OCI-M2 (cell line): ENCODE measurements at regions not wholly inside any gene's neighbourhood (a gene's known extent, or its start where the extent isn't known, plus 50 kb on each side); places are given as distances from the start of the nearest gene placed in this dataset.

ENCODE experiments used
- DNase-seq: peaks from one replicate; lab custom pipeline; 2025; ENCODE audit not compliant: unreplicated experiment; lab: John Stamatoyannopoulos, UW

DNA sequence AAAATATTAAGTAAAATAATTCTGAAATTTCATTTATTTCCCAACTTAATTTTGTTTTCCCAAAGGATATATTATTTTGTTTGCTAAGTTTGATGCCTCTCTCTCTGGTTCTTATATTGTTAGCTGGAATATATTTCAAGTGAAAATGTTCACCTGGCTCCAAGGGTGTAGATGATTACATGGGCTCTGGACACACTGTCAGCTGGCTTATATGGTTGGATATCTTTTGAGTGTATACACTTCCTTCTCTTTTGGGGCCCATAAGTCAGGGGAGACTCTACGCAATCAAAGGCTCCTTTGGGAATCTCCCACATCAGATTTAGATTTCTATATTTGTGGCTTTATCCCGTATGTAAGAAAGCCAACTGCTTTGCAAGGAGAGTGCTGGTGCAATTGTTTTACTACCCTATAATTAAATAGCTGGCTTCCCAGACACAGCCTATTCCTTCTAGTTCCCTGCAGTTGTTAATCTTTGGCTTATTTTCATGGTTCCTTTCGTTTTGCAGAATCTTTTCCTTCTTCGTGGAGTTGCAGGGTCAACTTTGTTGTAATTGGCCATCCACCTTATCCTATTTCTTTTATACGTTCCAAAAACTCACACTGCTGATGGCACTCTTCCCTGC is 225.7 kb downstream of the DPH6 start:
- no peak for DNase-seq

DNA sequence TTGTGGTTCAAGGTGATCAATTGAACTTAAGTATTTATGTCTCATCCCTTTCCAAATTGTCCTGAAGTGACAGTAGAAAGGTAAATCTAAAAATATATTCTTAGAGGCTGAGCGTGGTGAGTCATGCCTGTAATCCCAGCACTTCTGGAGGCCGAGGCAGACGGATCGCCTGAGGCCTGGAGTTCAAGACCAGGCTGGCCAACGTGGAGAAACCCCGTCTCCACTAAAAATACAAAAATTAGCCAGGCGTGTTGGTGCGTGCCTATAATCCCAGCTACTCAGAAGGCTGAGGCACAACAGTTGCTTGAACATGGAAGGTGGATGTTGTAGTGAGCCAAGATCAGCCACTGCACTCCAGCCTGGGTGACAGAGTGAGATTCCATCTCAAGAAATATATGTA is 226.6 kb downstream of the DPH6 start:
- DNase-seq = no peak

DNA sequence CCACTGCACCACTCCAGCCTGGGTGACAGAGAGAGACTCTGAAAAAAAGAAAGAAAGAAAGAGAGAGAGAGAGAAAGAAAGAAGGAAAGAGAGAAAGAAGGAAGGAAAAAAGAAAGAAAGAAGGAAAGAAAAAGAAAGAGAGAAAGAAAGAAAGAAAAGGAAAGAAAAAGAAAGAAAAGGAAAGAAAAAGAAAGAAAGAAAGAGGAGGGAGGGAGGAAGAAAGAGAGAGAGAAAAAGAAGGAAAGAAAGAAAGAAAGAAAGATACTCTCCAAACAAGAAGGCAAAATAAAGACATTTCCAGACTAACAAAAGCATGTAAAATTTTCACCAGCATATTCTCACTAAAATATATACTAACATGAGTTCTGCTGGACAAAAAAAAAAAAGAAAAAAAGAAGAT is 228.7 kb downstream of the DPH6 start:
- no peak for DNase-seq

DNA sequence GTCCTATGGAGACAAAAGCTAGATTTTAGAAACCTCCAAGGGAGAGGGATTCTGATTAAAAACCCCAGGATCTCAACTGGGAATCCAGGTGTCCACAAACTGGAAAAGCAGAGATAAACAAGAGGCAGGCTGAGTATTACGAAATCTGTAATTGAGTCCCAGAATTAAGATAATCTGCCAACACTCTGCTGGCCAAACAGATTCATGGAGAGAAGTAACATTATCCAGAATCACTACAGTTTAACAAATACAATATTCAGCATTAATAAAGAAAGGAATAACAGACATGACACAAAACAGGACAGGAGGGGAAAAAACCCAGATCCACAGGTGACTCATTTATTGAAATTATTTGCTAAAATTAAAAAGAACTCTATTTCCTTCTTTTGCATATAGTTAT is 227.2 kb upstream of the NANOGP8 start:
- DNase-seq = no peak

DNA sequence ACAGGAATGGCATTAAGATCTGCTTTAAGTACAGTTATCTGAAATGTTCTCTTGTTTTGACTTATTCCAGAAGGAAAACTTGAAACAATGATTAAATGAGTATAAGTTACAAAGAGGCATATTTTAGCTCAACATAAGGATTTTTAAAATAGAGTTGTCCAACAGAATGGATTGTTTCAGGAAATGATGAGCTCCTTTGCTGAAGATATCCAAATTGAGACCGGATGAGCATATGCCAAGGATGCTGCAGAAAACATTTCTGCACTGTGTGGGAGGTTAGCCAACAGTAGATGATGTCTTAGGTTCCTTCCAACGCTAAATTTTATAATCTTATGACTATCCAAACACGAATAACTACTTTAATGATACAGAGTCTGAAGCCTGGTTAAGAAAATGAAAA is 226.5 kb upstream of the NANOGP8 start:
- no peak for DNase-seq

DNA sequence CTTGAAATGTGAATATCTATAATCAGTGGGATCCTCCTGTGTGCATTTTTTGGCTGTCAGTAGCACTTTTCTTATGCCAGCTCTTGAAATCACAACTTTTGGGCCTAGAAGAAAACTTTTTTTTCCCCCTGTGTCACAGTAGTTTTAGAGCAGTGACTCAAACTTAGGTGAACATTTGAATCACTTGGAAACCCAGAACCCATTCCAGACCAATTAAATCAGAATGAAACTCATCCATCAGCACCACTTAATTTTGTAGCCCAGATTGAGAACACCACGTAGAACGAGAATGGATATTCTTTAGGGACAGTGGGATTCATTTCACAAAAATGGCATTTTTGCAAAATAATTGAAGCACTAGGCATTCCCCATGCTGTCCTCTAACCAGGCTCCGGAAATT is 224.8 kb upstream of the NANOGP8 start:
- no peak for DNase-seq

DNA sequence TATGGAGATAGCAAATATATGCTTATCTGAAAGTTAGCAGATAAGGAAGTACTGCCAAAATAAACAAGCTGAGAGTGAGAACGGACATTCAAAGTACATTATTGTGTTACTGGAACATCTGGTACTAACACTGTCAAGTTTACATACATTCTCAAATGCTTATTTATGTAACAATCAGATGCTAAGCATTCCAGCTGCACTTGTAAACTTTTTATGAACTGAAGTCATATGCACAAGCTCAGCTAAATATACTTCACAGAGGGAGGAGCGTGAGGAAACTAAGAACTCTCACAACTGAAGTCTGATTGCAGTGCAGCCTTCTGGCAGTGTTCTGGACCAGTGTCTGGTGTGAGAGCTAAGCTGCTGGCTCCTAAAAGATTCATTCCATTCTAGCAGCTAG is 223.7 kb upstream of the NANOGP8 start:
- DNase-seq = no peak

DNA sequence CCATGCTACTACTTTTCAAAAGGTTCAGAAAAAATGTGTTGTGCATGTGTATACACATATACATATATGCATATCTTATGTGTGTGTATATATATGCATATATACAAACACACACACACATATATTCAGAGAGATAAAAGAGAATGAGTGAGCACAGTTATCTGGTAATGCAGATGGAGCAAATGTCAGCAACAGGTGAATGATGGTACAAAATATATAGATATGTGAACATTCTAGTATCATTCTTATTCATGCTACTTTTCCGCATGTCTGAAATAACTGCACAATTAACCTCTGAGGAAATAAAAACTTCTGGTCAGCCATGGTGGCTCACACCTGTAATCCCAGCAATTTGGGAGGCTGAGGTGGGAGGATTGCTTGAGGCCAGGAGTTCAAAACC is 222.6 kb upstream of the NANOGP8 start:
- no peak for DNase-seq

DNA sequence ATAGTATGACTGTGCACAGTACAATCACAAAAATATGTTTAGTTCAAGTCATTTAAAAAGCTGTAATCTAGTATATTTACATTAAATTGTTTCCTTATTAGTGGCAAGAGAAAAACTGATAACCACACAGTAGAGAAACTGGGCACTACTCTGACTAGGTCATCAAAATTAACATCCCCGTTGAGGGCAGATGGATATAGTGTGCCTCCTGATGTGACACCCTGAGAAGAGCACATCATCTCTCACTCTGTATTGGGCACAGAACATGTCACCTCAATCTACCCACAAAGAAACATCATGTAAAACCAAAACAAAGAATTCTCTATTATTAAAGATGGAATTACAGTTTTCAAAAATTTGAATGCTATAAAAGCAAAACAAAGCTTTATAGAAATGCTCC is 221.9 kb upstream of the NANOGP8 start:
- DNase-seq = no peak

DNA sequence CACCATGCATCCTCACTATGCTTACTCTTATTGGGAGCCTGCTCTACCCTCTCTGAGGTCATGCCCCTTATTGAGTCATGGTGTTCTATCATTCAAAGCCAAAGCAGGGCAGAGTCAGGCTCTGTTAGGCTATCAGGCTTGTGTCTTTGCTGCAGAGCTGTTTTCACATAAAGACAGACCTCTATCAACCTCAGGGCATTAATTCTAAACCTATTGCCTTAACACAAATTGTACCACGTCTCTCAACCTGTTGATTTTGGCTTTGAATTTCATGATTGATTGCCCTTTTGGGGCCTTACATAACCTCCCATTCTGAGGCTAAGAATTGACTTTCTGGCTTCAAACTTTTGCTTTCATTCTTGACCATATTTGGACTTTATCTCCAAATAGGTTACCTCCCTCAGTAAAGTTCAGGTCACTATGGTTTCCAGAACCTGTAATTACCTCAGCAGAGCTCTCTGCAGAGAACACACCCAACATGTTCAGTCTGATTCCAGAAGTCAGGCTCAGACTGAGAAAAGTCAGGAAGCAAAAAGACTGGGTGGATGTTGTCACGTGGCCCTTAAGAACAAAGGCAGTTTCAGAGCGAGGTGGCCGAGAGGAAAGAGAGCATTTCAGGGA is 221.4 kb upstream of the NANOGP8 start:
- DNase-seq = no peak

DNA sequence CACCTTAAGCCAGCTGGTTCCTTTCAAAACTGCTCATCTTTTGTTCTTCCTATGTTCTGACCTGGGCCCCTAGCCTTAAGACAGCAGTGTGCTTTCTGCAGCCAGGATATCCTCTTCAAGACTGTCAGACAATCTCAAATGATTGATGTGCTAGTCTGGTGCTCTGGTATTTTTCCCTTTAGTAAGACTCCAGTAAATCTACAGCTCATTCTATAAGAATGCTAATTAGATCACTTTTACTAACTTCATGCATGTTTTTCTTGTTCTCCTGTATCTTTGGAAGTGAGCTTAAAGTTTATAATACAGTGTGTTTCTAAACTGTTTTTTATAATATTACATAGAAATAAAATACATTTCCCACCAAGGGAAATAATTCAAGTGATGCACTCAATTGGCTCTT is 220.9 kb upstream of the NANOGP8 start:
- no peak for DNase-seq

DNA sequence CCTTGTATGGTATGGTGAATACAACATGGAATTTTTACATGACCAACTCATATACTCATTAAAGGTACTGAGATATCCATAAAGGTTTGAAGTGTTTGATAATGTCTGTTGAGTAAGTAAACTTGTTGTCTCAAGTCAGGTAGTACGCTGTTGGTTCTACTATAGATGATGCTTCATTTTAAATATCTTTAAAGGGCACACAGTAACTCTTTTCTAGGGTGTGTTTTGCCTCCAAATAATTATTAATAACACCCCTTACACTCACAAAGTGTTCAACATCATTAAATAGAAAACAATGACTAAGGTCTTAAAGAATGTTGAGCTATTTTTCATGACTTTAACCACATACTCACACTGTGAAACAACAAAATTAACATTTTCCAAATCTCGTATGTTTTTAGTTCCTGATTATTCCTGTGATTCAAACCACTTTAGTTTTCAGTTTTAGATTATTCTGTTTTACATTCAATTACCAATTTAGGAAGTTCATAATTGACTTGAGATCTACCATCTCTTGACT is 220.0 kb upstream of the NANOGP8 start:
- DNase-seq = no peak

DNA sequence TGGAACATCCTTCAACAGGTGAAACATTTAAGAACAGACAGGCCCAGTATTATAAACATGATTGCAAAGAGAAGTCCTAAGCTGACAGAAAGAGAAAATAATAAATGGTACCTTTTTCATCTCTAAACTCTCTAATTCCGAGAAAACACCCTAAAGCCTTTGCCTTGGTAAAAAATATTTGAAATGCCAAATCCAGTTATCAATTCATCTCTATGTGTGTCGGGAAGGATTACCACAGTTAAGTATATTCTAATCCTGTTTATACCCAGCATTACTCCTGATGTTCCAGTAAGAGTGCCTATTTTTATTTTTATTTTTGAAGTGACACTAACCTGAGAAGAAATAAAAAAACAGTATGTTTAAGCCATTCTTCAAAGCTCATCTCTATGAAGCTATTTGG is 219.3 kb upstream of the NANOGP8 start:
- DNase-seq = no peak

DNA sequence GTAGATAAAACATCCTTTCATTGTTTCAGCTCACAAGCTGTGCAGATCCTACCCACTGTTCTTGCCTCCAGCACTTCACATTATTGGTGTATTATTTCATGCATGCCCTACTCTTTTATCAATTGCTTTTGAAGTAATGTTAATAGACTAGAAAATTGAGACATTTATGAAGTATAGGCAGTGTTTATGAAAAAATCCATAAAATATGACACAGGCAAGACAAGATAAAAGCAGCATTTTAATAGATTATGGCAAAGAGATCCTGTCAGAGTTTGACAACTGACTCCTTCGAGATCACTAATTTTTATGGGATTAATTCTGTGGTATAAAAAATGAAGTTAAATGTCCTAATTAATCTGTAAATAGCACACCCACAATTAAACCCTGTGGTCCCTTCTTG is 217.2 kb upstream of the NANOGP8 start:
- DNase-seq = no peak

DNA sequence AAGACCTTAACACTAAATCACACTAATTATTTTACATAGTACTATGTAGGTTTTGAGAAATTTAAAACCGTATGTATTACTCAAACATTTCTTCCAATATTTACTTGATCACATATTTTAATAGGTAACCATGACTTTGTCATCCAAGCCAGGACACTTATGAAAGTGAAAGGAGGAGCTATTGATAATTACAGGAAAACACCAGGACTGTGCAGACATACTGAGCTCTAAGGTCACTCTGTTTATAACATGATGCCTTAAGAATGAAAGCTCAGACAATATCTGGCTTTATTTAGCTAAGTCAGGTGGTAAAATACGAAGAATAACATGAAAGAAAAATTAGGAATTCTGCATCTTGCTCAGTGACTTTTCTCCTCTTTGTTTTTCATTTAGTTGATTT is 216.0 kb upstream of the NANOGP8 start:
- DNase-seq = no peak

DNA sequence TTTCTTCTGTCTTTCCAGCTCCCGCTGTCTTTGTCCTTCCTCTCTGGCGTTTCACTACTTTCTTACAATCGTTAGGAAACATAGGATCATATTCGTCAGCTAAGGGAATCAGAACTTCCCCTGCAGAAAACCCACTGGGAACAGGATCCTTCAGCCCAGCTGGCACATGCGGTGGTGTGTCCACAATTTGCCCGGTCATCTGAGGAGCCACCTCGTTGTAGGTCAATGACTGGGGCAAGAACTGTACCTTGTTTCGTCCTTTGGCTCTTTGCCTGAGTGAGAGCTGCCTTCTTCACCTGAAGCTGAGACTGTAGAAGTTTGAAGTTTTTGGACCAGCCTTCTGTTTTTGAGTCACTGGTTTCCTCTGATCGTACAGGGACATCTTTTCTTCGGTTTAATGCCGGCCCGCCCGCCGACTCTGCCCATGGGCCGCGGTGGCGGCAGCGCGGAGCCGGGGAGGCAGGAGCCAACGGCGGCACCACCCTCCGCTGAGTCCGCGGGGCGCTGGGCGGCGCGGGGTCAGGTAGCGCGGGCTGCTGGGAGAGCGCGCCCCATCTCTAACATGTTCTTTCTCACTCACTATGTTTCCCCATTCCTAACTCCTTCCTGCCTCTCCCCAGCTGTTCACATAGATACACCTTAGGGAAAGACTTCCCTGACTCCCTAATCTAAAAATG is 214.1 kb upstream of the NANOGP8 start:
- DNase-seq = no peak

DNA sequence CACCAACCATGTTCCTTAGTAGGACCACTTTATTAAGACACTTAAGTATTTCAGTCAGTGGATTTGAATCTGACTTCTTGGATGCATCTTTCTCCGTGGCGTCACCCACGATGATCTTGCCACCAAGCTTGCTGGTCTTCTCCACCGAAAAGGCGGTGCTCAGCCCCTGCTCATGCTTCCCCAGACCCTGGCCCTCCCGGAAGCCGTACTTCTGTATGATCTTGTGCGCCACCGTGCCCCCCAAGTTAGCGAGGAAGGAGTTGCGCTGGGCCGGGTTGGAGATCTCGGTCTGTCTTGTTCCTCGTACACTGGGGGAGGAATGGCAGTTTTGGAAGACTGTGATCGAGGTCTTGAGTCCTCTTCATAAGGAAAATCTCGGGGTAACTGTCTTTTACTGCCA is 213.4 kb upstream of the NANOGP8 start:
- DNase-seq = no peak

DNA sequence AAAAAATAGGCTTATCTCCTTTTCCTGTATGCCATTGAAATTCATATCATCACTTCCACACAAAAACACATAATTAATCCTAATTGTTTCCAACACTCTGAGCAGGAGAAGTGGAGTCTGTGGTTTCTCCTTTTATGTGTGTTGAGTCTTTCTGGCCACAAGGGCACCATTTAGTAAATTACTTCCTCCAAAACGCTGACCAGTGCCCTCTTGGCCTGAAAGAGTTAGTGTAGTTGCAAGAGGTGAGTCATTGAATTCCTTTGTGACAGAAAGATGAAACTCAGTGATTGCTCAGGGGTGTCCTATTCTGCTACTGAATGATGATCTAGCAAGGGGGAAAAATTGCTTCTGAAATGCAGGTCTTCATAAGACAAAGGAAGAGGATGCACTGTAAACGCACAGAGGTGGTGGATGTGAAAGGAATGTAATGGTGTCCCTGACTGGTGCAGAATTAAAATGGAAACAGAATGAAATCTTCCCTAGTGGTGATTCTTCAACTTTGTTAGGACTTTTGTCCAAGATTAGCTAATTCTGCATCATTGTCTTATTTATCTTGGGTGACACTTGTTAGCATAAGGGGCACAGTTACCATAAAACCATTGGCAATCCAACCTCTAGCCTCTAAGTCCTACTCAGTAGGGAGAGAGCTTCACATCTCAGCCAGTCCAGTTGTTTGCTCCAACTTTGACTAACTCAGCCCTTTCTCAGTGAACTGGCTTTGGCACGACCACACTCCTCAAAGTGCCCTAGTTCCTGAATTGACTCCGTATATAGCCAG is 208.4 kb upstream of the NANOGP8 start:
- DNase-seq = no peak

DNA sequence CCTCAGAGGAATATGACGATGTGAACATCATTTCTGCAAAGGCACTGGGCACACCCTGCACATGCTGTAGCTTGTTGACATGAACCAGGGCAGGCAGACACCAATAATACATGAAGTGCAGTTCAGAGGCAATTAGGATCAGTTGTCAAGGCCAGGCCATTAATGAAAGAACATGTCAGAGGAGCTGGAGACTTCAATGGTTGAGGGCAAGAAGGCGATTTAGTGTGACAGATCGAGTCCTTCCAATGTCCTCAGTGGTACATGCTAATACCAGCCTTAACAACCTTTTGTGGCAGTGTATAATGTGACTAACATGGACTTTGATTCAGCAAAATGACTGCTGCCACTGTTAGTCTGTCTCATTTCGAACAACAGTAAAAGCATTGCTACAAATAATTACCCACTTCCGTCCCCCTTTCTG is 205.2 kb upstream of the NANOGP8 start:
- DNase-seq = no peak

DNA sequence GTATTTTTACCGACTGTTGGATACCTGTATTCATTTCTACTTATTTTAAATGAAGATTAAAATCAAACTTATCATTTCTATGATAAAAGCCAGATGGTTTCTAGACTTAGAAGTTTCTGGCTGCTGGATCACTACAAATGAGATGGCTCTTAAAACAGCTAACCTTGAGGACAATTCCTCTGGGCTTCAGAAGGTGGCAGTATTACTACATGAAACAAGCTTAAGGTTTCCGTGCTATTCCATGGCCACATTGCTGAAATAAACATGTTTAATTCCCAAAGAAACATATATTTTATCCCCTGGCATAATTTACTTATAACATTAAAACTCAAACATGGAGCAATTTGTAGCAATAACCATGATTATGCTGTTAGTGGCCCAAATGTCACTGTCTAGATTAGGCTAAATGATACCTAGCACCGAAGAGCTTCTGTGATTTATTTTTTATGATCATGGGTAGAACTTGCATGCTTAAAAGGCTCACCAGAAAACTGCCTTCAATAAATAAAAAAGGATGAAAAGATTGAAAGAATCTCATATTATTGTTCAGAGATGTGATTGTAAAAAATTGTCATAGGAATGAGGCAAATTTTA is 204.0 kb upstream of the NANOGP8 start:
- DNase-seq = no peak

DNA sequence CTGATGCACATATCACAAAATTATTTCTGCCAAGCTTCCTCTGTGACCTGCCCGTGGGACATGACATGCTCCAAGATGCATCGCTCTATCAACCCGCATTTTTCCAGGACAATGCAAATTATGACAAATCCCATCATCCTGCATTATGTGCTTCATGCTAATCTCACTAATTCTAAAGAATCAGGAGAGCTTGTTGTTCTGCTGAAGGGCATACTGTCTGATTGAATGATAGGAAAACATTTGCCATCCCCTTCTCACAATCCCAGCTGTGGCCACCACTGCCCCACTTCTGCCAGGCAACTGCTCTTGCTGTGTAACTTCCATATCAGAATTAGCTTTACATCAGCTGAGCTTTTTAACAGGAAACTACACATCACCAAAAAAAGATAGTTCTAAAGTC is 203.5 kb upstream of the NANOGP8 start:
- DNase-seq = no peak
